GM18951 (cell line): ENCODE measurements at regions not wholly inside any gene's neighbourhood (a gene's known extent, or its start where the extent isn't known, plus 50 kb on each side); places are given as distances from the start of the nearest gene placed in this dataset.

ENCODE experiments used
- POLR2A ChIP-seq: IDR thresholded peaks from 4 replicates; pipeline ENCODE4 v1.6.1; 2011; ENCODE audit warnings: mild to moderate bottlenecking; ENCODE audit not compliant: insufficient read length, insufficient read depth; ENCODE audit errors: extremely low read depth
- in situ Hi-C: fragments of 300-500 bp; cut with MboI; formaldehyde crosslinking; loops from one replicate; pipeline ENCODE4 v1.12.0; 2022; ENCODE audit warnings: low sequenced_read_pairs, mixed read lengths, inconsistent platforms; ENCODE audit not compliant: unreplicated experiment

DNA sequence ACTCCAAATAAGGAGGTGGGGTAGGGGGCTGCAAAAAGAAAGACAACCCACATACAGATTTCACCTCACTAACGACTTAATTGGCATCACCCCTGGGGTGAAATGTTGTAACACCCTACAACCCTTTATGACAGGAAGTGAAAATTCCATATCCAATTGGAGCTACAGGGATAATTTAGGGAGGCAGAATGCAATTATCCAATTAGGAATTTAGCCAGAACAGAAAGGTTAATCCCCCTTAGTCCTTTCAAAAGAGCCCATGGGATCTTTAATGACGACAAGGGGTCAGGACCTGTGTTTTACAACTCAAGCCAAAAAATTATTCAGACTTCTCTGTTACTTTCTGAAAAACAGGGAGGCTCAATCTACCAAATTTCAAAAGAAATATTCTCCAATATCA is 1027.1 kb downstream of the TMEM182 start:
- no peak for TF ChIP-seq POLR2A
- in situ Hi-C loops = no loop called here

DNA sequence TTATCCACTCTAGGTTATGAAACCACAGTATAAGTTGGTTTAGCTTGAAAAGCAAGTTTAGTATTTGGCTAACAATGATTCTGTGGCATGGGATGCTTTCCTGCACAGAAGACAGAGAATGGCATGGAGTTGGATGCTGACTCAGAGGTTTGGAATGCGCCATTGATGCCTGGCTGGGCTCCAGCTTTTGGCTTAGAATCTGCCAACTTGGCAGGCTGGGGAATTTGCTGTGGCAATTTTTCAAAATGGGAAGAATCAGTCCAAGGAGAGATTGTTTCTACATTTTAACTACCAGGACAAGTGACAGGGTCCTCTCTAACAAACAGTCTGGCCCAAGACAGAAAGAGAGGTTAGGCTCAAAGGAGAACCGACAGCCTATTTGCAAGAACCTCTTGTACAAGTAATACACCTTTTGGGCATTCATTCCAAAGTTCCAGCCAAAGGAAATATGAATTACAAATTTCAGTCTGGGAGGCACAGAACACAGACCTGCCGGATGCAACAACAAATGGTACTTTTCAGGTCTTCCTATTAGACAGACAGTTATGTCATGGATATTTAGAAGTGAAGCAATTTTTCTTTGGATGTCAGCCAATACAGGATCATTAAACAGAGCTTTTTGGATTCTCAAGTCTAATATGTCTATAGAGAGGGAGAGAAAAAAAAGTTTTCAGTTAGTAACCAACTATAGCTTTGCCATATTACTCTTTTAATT is 1027.7 kb downstream of the TMEM182 start:
- in situ Hi-C loops = no loop called here
- TF ChIP-seq POLR2A = no peak

DNA sequence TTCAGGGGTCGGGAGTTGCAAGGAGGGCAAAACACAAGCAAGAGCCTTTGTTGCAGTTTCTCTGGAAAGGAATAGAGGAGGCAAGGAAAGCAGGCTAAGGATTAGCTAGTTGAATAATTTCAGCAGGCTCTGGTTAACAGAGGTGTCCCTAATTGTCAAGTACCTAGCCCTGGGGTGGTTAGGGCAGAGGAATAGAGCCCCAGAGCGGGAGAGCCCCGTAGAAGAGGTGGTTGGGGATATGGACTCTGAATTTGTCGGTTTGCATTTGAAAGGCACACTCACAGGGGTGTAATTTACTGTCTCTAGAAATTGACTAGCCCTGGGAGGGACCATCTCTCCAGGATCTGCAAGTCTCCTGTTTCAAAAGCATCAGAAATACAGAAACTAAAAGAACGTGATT is 1030.2 kb downstream of the TMEM182 start:
- in situ Hi-C loops = no loop called here
- TF ChIP-seq POLR2A = no peak

DNA sequence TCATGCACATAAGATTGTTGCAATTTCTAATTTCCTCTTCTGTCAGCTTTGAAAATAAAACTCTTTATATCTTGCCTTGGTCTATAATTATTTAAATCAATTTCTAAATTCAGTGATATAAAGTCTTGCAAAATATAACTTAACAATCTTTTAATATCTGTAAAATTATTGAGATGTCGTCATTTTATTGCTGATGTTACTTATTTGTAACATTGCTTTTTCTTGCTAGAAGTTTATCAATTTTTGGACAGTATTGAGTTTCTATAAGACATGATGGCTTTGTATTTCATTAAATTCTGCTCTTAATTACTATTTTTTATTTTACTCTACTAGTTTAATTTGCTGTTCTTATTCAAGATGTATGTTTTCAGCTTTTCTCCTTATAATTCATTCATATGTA is 1036.5 kb downstream of the TMEM182 start:
- in situ Hi-C loops = no loop called here

DNA sequence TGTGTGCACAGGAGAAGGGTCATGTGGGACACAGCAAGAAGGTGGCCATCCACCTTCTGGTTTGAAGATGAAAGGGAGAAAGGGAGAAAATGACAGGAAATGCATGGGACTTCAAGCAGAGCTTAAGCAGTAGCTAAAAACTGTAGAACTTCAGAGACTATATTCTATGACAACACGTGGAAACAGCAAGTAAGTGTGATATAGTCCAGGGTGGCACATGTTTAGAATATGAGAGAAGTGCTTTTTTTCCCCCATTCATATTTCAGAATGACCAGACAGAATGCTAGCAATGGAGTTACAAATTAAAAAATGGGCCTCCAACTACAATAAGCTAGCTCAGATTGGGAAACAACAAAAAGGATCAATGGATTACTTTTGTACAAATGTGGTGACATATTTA is 1042.2 kb downstream of the TMEM182 start:
- in situ Hi-C loops = no loop called here

More for the DNA sequence above, 1036.5 kb downstream of the TMEM182 start:
- no peak for TF ChIP-seq POLR2A

DNA sequence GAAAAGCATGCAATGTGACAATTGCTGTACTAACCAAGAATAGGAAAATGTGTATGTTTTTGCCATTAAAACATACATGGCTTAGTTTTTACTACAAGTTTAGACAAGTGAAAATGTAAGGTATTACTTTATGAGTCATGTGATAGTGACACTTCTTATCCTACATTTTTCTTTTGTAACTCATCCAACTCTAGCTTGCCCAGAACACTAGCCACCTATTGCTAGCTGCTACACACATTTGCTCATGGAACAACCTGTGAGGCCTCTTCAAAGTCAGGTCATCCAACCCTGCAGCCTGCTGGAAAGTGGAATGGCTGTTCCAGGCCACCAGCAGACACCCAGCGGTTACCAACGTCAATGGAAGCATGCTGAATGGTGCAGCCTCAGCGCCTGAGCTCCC is 1043.9 kb downstream of the TMEM182 start:
- in situ Hi-C loops = no loop called here
- TF ChIP-seq POLR2A = no peak

More for the DNA sequence above, 1042.2 kb downstream of the TMEM182 start:
- TF ChIP-seq POLR2A = no peak

DNA sequence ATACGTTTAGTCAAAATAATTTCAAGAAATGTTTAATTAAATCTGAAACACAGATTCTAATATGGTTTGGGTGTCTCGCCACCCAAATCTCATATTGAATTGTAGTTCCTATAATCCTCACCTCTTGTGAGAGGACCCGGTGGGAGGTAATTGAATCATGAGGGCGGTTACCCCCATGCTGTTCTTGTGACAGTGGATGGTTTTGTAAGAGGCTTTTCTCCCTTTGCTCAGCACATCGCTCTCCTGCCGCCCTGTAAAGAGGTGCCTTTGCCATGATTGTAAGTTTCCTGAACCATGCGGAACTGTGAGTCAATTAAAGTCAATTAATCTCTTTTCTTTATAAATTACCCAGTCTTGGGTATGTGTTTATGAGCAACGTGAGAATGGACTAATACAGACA is 1045.1 kb upstream of the POU3F3 start:
- in situ Hi-C loops = no loop called here
- TF ChIP-seq POLR2A = no peak

DNA sequence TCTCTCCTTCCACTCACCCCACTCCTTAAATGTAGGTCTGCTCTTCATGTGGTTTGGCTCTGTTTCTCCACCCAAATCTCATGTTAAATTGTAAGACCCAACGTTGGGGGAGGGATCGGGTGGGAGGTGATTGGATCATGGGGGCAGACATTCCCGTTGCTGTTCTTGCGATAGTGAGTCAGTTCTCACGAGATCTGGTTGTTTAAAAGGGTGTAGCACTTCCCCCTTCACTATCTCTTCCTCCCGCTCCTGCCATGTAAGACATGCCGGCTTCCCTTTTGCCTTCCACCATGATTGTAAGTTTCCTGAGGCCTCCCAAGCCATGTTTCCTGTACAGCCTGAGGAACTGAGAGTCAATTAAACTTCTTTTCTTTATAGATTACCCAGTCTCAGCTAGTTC is 1044.5 kb upstream of the POU3F3 start:
- in situ Hi-C loops = no loop called here

DNA sequence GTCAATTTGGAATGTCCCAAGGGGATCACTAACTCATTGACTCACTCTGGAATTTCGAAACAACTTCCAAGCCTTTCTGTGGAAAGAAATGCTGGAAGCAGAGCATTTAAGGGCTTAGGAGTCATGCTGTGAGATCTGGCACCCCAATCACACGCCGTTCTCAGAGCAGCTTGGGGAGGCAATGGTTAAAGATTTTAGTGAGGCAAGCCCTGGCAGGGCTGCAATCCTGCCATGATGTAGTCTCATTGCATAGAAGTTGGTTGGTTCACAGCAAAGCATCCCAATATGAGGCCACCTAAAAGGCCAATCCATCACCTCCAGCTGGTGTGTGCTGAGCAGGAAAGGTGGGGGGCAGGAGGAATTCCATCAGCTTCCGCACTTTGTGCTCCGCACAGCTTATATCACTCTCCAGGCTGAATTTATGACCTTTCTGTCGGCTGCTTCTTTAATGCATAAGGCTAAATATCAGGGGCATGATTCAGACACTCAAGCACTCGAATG is 1043.9 kb upstream of the POU3F3 start:
- in situ Hi-C loops = no loop called here
- TF ChIP-seq POLR2A = no peak

More for the DNA sequence above, 1044.5 kb upstream of the POU3F3 start:
- no peak for TF ChIP-seq POLR2A

DNA sequence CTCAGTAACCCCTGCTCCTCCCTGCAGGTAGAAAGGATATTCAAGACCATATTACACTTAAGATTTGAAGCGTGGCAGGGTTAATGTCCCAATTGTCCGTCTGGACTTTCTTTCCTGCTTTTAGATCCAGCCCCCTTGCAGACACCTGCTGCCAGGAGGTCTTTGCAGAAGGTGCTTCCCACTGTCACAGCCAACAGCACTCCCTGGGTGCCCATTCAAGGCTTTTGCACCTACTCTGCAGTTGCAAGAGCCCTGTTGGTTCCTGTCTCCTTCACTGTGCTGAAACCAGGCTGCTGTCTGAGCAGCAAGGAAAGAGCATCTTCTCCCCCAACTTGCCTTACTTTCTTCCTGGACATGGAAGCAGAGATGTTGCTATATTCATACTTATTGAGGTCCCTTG is 1043.0 kb upstream of the POU3F3 start:
- no peak for TF ChIP-seq POLR2A
- in situ Hi-C loops = no loop called here

DNA sequence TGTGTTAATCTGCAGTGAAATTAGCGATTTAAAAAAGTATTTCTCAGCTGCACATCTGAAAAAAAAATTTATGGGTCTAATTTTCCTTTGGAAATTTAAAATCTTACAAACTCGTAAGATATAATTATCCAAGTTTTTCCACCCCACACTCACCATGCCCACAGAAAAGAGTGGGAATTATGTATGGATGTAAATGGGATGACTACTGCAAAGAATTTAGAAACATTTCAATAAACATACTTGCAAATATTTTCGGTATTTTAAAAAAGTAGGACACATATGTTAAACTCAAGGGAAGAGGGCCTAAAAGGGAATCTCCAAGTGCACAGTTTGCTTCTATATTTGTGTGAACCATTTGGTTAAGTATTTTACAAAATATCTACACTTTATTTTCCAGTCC is 1039.9 kb upstream of the POU3F3 start:
- no peak for TF ChIP-seq POLR2A
- in situ Hi-C loops = no loop called here

DNA sequence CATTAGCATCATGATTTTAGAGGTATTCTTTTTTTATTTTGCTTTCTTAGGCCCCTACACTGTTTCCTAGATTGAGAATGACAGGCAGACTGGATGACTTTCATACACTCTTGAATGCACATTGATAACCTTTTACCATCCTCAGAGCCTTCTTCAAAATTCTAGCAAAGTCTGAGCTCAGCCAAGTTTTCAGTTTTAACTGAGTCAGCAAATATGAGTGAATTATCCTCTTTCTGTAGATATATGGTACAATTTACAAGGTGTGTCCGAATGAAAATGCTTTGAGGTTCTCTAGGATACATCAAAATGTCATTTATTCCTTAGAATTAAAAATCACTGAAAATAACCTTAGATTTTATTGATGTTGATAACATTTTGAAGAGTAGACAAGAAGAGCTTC is 1038.2 kb upstream of the POU3F3 start:
- in situ Hi-C loops = no loop called here
- no peak for TF ChIP-seq POLR2A

DNA sequence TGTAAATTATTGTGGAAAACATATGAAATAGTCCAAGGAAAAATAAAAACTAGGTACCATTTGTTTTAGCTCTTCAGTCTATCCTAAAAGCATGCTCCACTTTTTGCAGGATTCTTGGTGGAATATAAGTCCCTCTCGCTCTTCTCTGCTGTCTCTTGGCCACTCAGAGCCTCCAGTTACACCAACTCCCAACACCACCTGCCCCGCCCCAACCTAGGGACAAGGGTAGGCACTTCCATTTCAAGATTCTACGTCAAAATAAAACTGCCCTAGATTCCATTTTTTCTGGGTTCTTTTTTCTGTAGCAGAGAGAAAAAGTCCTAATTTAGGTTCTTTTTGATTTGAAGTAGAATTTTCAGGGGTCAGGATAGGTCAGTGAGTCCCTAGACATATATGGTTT is 1036.2 kb upstream of the POU3F3 start:
- no peak for TF ChIP-seq POLR2A
- in situ Hi-C loops = no loop called here

DNA sequence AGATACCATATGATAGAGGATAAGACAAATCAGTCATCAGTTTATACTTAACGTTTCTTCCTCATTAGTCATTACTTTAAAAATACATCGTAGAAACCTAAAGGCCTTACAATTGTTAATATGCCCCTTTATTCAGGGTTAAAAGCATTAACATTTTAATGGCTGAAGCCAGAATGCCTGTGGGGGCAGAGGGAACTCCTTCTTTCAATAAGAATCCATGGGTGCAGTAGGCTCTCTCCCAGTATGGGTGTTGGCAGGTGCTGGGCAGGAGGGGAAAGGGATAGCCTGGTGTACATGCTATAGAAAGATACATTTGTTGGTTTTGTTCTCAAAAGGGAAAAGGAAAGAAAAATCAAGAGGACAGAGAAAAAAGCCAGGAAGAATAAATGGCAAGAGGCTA is 1035.7 kb upstream of the POU3F3 start:
- in situ Hi-C loops = no loop called here

DNA sequence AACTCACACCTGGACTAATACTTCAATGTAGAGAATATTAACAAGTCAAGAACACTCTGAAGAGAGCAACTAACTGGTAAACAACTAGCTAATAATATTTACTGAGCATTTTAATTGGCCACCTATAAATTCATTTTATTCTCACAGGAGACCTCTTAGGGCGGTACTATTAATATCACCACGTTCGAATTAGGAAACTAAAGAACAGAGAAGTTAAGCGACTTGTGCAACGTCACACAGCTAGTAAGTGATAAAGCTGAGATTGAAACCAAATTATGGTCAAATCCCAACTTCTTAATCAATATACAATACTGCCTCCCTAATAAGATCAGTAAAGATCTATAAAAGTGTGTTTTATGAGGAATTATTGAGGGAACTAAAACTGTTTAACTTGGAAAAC is 1034.3 kb upstream of the POU3F3 start:
- in situ Hi-C loops = no loop called here
- no peak for TF ChIP-seq POLR2A

More for the DNA sequence above, 1035.7 kb upstream of the POU3F3 start:
- no peak for TF ChIP-seq POLR2A

DNA sequence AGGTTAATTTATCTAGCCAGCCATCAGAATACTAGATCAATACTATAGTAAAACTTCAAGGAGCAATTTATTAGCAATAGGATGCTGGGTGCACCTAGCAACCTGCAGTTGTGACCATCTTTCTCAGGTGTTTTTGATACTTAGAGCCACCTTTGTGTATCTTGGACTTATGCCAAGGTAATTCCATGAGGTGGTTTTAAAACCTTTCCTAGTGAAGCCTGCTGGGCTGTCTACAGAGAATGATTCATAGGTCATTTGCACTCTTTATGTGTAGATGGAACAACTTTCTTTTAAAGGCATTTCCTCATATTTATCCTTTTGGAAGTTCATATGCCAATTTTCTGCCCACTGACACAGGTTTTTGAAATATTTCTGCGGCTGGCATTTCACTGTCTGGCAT is 1030.1 kb upstream of the POU3F3 start:
- no peak for TF ChIP-seq POLR2A
- in situ Hi-C loops = no loop called here
